ENCODE measurements at regions not wholly inside any gene's neighbourhood (a gene's known extent, or its start where the extent isn't known, plus 50 kb on each side); places are given as distances from the start of the nearest gene placed in this dataset.
A peak's percentile ranks its signal among the peaks of the same experiment; 100 is the strongest.

- intact Hi-C loops (cut with micrococcal nuclease) = no loop called here
- Histone ChIP-seq H2AFZ (ENCODE audit: insufficient read depth, low read depth, low read length, poor library complexity, severe bottlenecking) (no peak overlapping the region), H3K27me3 (ENCODE audit: control insufficient read depth in 2 of 2, insufficient read depth in 2 of 2, low read length in 2 of 2) (peaks cover 43 to 64% of the 10 kb centered on the region in 2 donors), H3K4me2 (replicated peaks; ENCODE audit: extremely low read depth, low read length, poor library complexity, severe bottlenecking) (no peak overlapping the region), H3K4me3 (replicated peaks in 1 of 3; ENCODE audit: low read depth in 2 of 3, low read length in 3 of 3) (no peak overlapping the region), H3K79me2 (ENCODE audit: insufficient read depth, low read length) (no peaks in the 10 kb centered on the region), H3K36me3 (replicated peaks in 1 of 2; ENCODE audit: control insufficient read depth in 1 of 2, insufficient read depth in 2 of 2, low read length in 2 of 2) (no peaks in the 10 kb centered on the region), H3K4me1 (ENCODE audit: control insufficient read depth in 1 of 2, insufficient read depth in 2 of 2, low read length in 2 of 2) (peaks cover 8 to 10% of the 10 kb centered on the region in 2 donors), H3K27ac (ENCODE audit: low read depth in 1 of 2, low read length in 2 of 2) (no peak overlapping the region), H3K9me3 (replicated peaks in 1 of 2; ENCODE audit: control insufficient read depth in 1 of 2, insufficient read depth in 1 of 2, low read length in 2 of 2) (no peaks in the 10 kb centered on the region), H4K20me1 (ENCODE audit: insufficient read depth, low read length) (no peaks in the 10 kb centered on the region), H3K9ac (ENCODE audit: insufficient read depth, low read length, poor library complexity, severe bottlenecking) (no peak overlapping the region)
- H3K9me3 Mint-ChIP-seq = peaks cover 0 to 3% (median 0%) of the 10 kb centered on the region in 7 donors
- no peak overlapping the region for H3K27ac Mint-ChIP-seq
- no CpG with 5 or more reads among the region's 1 CpG for WGBS (ENCODE audit: insufficient coverage)
- no peaks in the 10 kb centered on the region for H3K36me3 Mint-ChIP-seq
- no peak for DNase-seq
- H3K27me3 Mint-ChIP-seq (ENCODE audit: low read depth in 3 of 3) = peaks cover 50 to 71% (median 54%) of the 10 kb centered on the region in 3 donors
- no peak for TF ChIP-seq CTCF (IDR thresholded peaks at IDR 0.05)
- H3K4me3 Mint-ChIP-seq = peak overlapping the region in 1 of 2 donors; percentile 11
- peaks cover 15% of the 10 kb centered on the region for H3K4me1 Mint-ChIP-seq
Observed at GRCh38 chr18:54714851-54715250, 113.4 kb upstream of the RAB27B start.

- Histone ChIP-seq H3K4me2 (replicated peaks; ENCODE audit: extremely low read depth, low read length, poor library complexity, severe bottlenecking) (no peak overlapping the region), H3K27me3 (ENCODE audit: control insufficient read depth in 2 of 2, insufficient read depth in 2 of 2, low read length in 2 of 2) (peaks cover 59 to 81% of the 10 kb centered on the region in 2 donors), H3K79me2 (ENCODE audit: insufficient read depth, low read length) (no peaks in the 10 kb centered on the region), H3K27ac (ENCODE audit: low read depth in 1 of 2, low read length in 2 of 2) (no peak overlapping the region), H2AFZ (ENCODE audit: insufficient read depth, low read depth, low read length, poor library complexity, severe bottlenecking) (no peak overlapping the region), H4K20me1 (ENCODE audit: insufficient read depth, low read length) (no peaks in the 10 kb centered on the region), H3K4me3 (replicated peaks in 1 of 3; ENCODE audit: low read depth in 2 of 3, low read length in 3 of 3) (no peak overlapping the region), H3K36me3 (replicated peaks in 1 of 2; ENCODE audit: control insufficient read depth in 1 of 2, insufficient read depth in 2 of 2, low read length in 2 of 2) (no peaks in the 10 kb centered on the region), H3K9me3 (replicated peaks in 1 of 2; ENCODE audit: control insufficient read depth in 1 of 2, insufficient read depth in 1 of 2, low read length in 2 of 2) (no peaks in the 10 kb centered on the region), H3K4me1 (ENCODE audit: control insufficient read depth in 1 of 2, insufficient read depth in 2 of 2, low read length in 2 of 2) (peaks cover 8 to 10% of the 10 kb centered on the region in 2 donors), H3K9ac (ENCODE audit: insufficient read depth, low read length, poor library complexity, severe bottlenecking) (no peak overlapping the region)
- no CpG with 5 or more reads among the region's 2 CpGs for WGBS (ENCODE audit: insufficient coverage)
- Mint-ChIP-seq H3K27me3 (ENCODE audit: low read depth in 3 of 3) (peaks cover 63 to 78% (median 65%) of the 10 kb centered on the region in 3 donors), H3K4me1 (peaks cover 15% of the 10 kb centered on the region), H3K9me3 (peaks cover 0 to 3% (median 0%) of the 10 kb centered on the region in 7 donors), H3K36me3 (no peaks in the 10 kb centered on the region), H3K27ac (peak overlapping the region in 1 of 7 donors; percentile 35), H3K4me3 (peak overlapping the region in 1 of 2 donors; percentile 62)
- intact Hi-C loops (cut with micrococcal nuclease) = no loop called here
- no peak for DNase-seq
- no peak for TF ChIP-seq CTCF (IDR thresholded peaks at IDR 0.05)
Observed at GRCh38 chr18:54716586-54716985, 111.7 kb upstream of the RAB27B start.
